CD4-positive, alpha-beta T cell treated with Interleukin-17A for 1 hour (primary cell): ENCODE measurements at regions not wholly inside any gene's neighbourhood (a gene's known extent, or its start where the extent isn't known, plus 50 kb on each side); places are given as distances from the start of the nearest gene placed in this dataset.
"Not testable (repeated sequence)": the region's sequence is repeated elsewhere in the genome, so short reads cannot be mapped to it uniquely, and the experiment has no call there.

Experiments
- DNase-seq: peaks from one replicate; pipeline ENCODE4 v3.0.0-alpha.2; 2020

DNA sequence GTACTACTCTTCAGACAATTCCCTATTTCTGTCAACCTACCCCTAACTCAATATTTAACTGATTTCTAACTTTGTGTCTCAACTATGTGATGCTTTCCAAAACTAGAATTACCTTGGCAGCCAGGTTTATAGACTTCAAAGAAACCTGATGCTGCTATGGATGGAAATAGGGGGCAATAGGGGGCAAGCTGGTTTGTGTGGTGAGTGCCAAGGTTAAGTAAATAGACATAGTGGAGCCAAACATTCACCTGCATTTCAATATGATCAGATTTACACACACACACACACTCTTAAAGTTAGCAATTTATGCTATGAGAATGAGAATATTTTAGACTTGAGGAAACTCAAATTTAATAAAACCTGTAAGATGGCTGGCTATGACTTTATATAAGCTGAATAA is 784.6 kb downstream of the TTLL7 start:
- not testable (repeated sequence) for DNase-seq

DNA sequence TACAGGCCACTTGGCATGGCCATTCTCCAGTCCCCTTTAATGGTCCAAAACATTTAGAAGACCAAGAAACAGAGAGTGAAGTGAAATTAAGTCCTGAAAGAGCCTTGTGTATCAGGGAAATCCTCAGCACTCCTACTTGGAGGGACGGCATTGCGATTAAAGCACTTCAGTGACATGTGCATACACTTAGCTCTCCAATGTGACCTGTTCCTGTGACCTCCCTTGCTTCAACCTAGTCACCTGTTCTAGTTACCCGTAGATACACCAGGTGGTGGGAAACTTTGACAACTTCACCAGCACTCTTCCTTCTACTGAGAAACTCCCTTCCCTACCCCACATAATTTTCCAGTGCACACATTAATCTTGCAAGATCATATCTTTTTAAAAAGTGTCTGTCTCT is 785.3 kb downstream of the TTLL7 start:
- DNase-seq, result not testable (repeated sequence)

DNA sequence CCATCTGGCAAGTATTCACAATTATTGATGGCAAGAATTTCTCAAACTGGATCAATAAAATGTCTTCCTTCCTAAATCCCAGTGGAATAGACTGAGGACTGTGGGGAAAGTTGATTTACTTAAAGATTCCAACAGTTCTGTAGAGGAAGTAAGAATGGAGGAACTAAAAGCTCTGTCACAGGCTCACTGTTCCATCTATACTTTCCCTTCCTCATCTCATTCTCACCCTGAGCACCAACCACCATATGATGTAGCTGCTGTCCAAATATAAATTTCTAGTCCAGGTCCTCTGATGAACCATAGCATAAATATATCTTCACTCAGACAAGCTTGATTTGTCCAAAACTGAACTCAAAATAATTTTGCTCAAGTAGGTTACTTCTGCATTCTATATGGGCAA is 786.9 kb downstream of the TTLL7 start:
- not testable (repeated sequence) for DNase-seq

DNA sequence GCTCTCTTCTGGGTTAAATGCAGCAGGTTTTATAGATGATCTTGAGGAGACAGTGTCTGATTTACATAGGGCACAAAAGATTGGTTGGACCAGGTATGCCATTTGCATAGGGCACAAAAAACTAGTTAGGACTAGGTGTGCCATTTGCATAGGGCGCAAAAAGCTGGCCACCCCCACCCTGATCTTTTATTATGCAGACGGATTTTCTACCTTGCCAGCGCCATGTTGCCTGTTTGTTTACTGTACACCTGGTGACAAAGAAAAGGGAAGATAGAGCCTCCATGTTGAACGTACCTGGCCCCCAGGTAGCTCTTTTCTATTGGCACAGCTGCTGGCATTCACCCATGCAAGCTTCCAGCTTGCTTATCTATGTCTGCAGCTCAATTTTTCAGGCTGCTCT is 790.4 kb downstream of the TTLL7 start:
- not testable (repeated sequence) for DNase-seq

DNA sequence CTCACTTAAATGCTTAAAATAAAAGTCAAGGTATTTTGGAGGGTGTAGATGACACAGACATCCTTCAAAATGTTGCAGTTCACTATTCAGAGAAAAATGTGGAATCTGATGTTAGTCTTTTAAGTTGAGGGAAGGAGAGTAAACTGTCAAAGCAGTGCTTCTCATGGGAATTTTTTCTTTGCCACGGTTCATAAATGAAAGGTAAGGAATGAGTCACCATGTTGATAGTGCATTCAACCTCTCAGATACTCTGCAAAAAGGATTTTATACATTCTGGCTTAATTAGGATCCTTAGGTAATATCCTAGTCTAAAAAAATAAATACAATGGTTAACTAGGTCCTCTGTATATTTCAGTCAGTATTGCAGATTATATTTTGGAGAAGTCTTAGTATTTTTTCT is 804.3 kb downstream of the TTLL7 start:
- not testable (repeated sequence) for DNase-seq

DNA sequence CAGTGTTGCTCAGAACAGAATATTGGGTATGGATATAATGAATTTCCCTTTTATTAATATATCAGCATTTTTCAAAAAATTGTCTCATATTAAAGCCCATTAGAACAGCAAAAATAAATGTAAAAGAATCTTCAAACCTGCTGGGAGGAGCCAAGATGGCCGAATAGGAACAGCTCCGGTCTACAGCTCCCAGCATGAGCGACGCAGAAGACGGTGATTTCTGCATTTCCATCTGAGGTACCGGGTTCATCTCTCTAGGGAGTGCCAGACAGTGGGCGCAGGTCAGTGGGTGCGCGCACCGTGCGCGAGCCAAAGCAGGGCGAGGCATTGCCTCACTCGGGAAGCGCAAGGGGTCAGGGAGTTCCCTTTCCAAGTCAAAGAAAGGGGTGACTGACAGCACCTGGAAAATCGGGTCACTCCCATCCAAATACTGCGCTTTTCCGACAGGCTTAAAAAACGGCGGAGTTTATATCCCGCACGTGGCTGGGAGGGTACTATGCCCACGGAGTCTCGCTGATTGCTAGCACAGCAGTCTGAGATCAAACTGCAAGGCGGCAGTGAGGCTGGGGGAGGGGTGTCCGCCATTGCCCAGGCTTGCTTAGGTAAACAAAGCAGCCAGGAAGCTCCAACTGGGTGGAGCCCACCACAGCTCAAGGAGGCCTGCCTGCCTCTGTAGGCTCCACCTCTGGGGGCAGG is 816.8 kb downstream of the TTLL7 start:
- DNase-seq, result not testable (repeated sequence)

DNA sequence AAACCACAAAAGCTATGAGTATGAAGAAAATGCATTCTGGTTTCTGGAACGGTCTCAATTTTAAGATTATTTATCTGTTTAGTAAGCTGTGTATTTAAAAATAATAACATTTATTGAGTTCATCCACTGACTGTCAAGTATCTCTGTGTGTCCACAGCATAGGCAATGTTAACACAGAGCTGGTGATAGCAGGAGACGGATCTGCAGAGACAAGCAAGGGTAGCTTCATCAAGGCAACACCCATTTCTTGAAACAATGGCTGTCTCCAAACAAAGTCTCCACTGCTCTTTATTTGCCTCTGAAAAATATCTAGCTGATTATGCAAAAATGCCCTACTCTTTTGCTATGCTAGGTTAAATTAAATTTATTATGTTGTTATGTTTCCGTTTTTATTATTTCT is 818.3 kb downstream of the TTLL7 start:
- DNase-seq, result not testable (repeated sequence)

DNA sequence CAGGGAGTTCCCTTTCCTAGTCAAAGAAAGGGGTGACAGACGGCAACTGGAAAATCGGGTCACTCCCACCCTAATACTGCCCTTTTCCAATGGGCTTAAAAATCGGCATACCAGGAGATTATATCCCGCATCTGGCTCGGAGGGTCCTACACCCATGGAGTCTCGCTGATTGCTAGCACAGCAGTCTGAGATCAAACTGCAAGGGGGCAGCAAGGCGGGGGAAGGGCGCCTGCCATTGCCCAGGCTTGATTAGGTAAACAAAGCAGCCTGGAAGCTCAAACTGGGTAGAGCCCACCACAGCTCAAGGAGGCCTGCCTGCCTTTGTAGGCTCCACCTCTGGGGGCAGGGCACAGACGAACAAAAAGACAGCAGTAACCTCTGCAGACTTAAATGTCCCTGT is 831.3 kb downstream of the TTLL7 start:
- DNase-seq, result not testable (repeated sequence)

DNA sequence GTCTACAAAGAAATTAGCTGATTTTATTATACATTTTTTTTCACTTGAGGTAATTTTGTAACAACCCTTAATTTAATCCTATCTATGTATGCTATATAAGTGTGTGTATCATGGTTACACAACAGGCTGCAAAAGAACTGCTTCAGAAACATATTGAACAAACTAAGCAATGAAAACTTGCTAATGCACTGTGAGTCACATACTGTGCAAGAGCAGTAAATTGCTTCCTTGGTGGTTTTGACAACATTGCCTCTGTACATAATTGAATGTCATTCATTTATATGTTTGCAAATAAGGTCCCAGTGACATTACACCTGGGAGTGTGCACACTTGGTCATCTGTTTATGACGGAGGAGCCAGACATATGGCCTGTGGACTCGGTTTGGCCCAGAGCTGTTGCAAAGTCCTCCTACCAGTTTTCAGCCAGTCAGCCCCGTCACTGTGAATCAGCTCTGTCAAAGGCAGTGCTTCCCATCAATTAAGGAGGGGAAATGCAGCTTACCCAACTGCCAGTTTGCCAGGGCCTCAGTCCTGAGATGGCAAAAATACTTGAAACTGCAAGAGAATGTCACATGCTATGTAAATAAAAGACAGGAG is 835.0 kb downstream of the TTLL7 start:
- not testable (repeated sequence) for DNase-seq

DNA sequence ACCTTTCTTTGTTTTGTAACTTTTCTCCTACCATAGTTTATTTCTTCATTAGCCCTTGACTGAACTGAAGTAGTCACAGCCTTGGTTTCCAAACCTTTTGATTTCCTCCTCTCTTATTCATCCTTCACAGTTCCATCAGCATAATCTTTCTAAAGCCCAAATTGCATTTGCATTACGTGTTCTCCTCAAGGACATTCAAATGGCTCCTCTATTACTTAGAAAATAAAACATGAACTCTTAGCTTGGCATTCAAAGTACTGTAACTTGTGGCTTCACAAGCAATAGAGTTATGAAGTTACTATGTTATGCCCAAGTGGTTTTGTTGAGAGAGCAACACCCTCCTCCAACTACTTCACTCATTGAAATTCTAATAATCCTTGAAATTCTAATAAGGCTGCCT is 840.0 kb downstream of the TTLL7 start:
- DNase-seq, result not testable (repeated sequence)

DNA sequence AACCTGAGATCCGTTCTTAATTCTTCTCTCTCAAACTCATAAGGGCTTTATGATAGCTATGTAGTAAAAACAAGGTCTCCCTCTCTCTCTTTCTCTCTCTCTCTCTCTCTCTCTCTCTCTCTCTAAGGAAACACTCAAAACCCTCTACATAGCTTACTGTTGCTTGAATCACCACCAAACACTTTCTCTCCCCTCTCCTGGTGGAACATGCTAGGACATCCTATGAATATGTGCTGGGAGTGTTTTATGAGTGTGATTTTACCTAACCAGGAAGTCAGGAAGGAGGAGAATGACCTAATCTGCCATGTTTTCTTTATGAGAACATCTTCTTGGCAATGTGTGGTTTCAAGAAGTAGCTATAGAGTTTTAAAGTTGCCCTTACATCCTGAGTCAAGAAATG is 844.6 kb downstream of the TTLL7 start:
- not testable (repeated sequence) for DNase-seq

DNA sequence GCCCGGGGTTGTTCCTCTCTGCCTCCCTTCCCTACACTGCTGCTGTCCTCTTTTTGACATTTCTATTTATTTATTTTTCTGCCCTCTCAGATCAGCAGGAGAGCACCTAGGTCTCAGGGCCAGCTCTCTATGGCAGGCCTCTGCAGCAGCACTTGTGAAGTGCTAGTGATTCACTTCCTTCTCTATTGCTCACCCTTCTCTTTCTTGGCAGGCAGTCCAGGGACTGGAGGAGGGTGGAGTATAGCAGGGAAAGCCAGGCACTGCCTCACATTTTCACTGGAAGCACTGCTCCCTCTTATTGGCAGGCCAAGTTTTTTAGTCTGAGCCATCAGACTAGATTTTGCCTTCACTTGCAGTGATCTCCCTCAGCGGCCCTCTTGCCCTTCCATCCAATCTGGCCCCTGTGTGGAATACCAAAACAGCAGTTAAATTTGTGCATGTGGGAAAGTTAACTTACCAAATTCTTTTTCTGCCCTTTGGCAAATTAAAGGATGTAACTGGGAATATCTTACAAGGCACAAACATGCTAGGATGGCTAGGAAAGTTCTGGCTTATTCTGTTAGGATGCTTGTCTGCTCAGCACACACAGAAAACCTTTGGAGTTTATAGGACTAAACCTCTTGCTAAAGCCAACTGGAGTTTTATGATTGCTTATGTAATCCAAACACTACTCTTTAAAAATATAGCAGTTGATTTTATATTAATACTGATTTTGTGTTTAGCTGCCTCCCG is 847.6 kb downstream of the TTLL7 start:
- not testable (repeated sequence) for DNase-seq

DNA sequence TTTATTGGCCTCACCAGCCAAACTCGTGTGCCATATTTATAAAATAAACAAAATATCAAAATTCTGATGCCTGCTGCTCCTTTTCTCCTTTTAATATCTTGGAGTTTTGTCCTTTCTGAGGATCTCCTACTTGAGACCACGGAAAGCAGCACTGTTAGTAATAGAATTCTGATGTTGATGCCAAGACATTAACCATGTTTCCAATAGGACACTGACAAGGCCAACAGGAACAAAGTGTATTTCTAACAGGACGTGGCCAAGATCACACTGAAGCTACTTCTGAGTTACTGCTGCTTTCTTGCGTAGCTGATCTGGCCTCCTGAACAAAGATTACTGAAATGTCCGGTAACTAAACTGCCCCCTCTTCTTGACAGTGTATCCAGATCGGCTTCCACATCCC is 848.5 kb downstream of the TTLL7 start:
- DNase-seq, result not testable (repeated sequence)

DNA sequence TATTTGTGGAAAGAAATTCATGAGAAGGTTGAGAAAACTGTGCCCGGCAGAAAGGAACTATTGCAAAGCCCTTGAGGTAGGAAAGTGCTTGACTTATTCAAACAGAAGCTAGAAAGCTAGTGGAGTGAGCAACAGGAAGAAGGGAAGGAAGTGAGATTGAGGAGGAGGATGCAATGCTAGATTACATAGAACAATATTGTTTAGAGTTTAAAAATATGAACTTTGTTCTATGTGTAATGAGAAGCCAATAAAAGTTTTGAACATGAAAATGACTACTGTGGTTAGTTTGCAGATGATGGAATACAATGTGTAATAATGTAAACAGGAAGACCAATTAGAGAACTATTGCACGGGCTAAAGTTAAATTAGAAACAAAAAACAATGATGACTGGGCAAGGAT is 853.1 kb downstream of the TTLL7 start:
- DNase-seq, result not testable (repeated sequence)

DNA sequence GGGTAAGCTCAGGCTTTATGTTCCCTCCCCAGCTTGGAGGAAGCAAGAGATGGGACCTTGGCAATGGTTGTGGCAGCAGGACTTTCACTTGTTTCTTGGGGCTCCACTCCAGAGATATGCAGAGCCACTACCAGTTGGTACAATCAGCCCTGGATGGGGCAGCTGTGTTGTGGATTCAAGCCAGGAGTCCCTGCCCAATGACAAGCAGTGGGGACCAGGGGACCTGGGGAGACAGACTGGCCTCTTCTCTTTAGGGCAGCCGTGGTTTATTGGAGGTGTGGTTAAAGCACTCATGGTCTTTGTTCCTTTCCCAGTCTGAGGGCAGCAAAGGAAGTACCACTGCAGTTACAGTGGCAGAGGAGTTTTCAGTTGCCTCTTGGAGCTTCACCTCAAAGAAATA is 856.1 kb downstream of the TTLL7 start:
- not testable (repeated sequence) for DNase-seq

DNA sequence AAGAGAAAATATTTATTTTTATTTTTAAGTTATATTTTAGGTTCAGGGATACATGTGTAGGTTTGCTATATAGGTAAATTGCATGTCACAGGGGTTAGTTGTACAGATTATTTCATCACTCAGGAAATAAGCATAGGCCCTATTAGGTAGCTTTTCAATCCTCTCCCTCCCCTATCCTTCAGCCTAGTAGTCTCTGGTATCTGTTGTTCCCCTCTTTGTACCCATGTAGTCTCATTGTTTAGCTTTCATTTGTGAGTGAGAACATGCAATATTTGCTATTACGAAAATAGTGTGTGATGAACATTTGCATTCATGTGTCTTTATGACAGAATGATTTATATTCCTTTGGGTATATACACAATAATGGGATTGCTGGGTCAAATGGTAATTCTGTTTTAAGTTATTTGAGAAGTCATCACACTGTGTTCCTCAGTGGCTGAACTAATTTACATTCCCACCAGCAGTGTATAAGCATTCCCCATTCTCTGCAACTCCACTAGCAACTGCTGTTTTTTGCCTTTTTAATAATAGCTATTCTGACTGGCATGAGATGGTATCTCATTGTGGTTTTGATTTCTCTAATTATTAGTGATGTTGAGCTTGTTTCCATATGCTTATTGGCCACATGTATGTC is 863.3 kb downstream of the TTLL7 start:
- not testable (repeated sequence) for DNase-seq

DNA sequence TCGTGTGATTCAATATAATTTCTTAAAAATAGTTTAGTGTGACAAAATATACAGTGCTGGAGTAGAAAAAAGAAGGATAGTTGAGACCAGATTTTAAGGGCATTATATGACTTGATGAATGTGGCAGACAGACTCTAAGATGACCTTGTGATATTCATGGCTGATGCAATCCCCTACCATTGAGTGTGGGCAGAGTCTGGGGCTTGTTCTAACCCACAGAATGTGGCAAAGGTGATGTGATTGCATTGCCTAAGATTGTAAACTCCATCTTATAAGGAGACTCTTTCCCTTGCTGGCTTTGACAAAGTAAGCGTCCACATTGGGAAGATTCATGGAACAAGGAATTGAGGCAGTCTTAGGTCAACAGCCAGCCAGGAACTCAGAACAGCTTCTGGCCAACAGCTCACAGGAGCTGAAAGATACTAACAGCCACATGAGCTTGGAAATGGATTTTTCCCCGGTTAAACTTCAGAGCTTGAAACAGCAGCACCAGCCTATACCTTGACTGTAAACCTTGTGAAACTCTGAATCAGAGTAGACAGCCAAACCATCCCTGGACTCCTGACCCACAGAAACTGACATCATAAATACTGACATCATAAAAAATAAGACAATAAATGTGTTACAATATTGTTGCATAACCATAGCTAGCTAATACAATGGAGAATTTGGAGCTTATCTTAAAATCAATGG is 864.5 kb downstream of the TTLL7 start:
- DNase-seq, result not testable (repeated sequence)

DNA sequence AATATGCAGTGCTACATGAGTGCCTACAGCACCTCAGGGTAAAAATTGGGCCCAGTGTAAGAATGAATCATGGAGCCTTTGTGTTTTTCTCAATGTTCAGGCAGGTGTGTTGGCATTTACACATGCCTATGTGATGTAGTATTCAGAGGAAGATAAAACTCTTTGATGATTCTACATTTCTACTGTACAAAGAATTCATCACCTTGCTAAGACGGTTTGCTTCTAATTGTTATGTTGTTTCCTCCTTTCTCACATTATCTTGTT is 867.3 kb downstream of the TTLL7 start:
- no peak for DNase-seq

DNA sequence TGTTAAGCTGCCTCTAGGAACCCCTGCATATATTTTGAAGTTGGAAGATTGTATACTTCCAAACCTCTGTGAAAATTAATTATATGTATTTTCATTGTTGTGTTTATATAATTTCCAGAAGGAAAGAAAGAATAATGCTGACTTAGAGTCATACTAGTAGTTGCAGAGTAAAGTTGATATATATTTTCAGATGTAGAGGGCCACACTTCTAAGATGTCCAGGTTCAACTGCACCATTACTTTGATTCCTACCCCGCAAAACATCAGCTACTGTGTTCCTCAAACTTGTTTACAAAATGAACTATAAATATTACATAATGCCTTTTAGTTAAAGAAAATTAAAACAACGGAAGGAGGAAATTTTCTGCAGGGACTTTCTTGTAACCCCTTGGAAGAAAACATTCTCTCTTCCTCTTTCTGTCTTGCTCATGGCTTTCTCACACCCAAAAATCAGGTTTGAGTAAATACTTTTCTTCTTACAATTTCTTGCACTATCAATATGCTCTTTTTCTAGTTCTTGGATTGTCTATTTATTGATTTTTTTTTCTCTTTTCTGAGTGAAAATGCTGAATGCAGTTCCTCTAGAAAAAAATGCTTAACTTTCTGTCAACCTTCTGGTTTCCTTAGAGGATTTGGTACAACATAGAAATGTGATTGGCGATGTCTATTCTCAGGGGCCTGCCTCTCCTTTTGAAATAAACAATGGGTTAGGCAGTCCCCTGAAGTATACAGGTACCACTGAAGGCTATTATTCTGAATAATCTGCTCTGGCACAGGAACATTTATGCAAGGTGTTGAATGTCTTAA is 867.8 kb downstream of the TTLL7 start:
- DNase-seq, result no peak

DNA sequence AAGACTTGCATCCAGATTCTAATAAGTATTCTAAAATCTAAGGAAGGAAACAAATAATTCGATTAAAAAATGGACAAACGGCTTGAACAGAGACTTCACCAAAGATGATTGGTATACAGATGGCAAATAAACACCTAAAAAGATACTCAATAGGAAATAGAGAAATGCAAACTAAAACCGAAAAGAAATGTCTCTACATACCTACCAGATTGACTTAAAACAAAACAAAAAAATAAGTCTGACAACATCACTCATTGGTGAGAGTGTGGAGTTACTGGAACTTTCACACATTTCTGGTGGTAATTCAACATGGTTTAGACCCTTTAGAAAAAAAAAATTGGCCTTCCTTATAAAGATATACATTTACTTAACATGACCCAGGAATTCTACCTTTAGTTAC is 869.8 kb downstream of the TTLL7 start:
- no peak for DNase-seq

DNA sequence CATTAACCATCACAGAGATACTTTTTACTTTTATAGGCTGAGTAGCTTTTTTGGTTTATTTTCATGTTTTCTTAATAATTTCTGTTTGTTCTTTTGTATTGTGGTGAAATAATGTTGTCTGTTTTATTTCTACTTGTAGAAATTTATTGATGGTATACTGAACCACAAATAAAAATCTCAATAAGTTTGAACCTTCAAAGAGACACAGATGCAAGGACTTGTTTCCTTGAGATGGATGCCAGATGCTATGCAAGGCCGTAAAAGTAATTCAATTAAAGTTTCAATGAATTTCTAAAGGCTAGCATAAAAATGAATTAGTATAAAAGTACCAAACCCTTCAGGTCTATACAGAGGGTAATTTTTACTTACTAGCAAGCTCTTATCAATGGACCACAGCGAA is 873.5 kb downstream of the TTLL7 start:
- no peak for DNase-seq

DNA sequence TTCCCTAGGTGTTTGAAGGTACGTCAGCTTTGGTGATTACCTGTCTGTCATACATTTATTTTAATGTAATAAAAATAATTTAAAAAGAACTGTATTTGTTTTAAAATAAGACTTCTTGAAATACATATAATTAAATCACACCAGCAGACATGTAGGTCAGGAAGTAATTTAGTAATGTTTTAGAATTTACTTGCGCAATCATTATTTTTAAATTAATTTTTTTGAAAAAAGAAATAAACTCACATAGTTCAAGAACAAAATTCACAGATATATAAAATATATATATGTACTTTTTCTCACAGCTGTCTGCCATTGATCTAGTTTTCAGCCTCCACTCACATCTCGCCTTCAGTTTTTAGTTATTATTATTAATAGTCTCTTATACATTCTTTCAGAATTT is 875.9 kb downstream of the TTLL7 start:
- no peak for DNase-seq
